MV-4-11 (cell line): ENCODE measurements at regions not wholly inside any gene's neighbourhood (a gene's known extent, or its start where the extent isn't known, plus 50 kb on each side); places are given as distances from the start of the nearest gene placed in this dataset.
A peak's percentile ranks its signal among the peaks of the same experiment; 100 is the strongest.

Experiments used
- DNase-seq: peaks from one replicate; lab custom pipeline; 2025; lab: John Stamatoyannopoulos, UW

DNA sequence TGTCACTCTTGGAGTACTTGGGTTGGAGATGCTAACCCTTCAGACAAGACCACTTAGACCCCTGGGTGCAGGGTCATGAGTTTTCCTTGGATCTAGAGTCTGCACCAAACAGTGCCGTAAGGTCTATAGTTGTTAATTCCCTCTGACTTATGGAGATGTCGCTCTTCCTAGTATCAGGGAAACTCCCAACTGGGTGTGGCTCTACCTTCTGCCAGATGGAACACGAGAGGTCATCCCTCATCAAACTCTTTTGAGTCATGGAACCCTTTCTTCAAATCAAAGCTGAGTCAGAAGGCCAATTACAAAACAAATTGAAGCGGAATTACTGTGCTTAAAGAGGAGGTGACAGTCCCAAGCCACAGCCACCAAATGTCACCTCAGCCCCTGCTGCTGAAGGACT lies 514.9 kb upstream of the PROK2 start:
- no peak for DNase-seq

DNA sequence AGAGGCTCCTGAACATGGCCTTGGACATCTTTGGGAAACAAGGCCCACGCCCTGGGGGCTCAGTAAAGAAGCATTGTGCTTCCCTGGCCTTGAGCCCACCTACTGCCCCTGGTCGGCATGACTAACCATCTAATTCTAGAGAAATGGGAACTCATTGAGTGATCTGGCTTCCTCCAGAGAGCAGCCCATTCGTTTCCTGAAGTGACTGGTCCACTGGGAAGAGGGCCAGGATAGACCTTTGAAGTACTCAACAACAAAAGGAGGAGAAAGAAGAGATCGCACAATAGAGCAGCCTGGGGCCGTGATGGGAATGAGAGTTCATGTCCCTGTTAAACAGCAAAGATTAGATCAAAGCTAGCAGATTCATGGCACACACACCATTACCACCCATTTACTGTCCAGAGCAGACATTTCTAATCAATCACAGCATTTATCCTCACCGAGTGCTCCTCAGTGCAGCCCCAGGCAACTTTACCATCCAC lies 514.4 kb upstream of the PROK2 start:
- DNase-seq, result no peak

DNA sequence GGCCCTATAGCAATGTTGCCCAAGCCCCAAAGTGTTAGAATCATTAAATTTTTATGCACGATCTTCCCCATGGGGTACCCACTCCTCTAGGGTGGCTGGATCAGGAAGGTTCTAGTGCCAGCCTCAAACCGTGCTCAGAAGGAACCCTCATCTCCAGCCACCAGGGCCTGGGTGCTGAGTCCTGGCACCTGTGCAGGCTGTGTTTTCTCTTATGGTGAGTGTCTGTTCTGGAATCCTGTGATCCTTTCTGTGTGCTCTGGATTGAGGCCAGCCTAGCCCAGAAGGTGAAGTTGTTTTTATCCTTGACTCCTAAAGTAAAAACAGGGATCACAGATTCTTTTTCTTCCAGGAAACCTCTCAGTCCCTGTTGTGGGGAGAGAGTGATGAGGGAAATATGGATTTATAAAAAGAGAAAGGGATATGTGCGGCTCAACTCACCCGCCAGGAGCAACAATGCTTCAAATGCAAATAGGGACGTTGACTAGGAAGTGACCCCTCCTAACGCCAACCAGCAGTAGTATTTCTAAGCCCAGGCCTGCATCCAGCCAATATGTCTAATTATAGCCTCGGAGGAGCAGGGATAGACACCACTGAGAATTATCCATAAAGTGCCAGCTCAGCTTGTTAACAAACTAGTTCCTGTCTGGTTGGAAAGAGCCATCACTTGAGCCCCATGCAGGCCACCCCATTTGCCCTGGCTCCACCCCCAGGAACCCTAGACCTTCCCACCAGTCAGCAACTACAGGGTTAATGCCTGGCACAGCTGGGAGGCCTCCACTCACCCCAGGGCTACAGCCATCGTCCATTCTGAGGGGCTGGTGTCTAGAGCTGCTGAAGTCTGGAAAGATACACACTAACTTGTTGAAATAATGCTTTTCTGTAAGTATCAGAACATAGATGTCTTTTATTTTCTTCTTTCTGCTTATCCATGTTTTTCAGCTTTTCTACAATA lies 513.5 kb upstream of the PROK2 start:
- no peak for DNase-seq

DNA sequence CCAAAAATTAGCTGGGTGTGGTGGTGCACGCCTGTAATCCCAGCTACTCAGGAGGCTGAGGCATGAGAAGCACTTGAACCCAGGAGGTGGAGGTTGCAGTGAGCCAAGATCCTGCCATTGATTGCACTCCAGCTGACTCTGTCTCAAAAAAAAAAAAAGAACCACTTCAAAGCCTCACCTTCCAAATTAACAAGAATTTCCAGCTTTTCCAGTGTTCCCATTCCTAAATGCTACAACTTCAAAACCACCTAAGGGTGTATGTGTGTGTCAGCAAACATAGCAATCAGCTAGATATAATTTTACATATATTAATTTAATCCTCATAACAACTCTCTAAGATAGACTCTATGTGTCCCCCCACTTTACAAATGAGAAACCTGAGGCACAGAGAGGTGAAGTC lies 512.5 kb upstream of the PROK2 start:
- no peak for DNase-seq

DNA sequence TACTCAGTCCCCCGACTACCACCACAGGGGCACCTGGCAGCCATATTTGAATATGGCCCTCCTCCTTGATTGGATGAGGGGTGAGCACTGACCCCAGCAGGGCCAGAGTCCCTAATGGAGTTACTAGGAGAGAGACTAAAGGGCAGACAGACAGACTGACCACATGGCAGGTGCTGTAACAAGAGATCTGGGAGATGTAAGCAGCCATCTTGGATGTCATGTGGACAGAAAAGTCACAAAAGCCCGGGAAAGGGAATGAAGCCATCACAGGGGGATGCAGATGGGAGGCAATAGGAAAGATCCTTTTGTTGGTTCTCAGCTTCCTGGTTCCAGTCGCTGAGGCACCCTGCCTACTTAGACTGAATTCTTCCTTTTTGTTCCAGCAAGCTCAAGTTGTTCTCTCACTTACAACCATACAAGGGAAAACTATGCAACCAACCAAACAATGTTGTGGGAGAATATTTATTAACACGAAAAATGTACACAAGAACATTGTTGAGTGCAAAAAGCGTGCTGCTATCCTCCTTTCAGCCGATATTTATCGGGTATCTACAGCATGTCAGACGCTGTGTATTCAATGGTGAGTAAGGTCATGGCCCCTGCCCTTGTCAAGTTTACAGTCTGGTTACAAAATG lies 511.6 kb upstream of the PROK2 start:
- DNase-seq, result no peak

DNA sequence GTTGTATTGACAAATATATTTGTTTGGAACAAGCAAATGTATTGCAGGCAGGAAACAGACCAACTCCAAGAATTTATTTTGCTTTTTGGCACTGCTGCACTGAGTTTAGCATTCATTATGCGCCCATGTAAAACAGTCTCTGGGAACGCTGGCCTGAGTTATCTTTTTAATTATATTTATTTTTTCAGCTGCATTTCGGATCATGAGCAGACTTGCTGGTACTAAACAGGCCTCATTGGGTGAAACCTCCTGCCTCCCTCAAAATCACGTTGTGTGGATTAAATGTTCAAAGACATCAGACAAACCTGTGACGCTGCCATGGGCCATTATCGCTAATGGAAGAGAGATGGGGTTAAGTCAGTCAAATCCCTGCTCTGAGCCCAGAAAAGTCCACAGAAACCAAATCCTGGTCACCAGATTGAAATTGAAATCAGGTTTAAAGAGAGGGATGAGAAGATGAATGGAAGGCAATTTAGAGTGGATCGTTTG lies 511.1 kb upstream of the PROK2 start:
- no peak for DNase-seq

DNA sequence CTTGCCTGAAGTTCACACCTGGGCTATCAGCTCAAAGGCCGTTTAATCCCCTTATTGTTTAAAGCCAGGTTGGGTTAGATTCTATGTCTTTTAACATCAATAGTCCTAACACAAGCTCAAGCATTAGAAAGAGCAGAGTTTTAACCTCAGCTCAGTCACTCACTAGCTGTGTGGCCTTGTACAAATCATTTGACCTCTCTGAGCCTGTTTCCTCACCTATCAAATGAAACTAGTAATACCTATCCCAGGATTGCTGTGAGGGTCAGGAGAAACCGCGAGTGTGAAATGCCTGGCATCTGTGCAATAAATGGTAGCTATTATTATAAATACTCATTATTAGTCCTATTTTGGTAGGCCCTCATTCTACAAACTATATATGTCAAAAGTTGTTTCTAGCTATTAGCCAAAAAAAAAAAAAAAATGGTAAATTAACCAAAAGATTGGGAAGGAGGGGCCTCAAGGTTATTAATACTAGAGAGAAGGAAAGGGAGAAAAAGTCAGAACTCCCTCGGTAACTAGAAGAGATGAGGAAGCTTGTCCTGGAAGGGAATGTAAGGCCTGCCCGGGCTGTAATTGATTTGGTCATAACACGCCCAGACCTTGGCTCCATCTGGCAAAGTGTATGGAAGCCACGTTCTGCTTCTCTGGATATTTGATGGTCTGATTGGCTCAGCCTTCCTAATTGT lies 510.5 kb upstream of the PROK2 start:
- DNase-seq, result no peak

DNA sequence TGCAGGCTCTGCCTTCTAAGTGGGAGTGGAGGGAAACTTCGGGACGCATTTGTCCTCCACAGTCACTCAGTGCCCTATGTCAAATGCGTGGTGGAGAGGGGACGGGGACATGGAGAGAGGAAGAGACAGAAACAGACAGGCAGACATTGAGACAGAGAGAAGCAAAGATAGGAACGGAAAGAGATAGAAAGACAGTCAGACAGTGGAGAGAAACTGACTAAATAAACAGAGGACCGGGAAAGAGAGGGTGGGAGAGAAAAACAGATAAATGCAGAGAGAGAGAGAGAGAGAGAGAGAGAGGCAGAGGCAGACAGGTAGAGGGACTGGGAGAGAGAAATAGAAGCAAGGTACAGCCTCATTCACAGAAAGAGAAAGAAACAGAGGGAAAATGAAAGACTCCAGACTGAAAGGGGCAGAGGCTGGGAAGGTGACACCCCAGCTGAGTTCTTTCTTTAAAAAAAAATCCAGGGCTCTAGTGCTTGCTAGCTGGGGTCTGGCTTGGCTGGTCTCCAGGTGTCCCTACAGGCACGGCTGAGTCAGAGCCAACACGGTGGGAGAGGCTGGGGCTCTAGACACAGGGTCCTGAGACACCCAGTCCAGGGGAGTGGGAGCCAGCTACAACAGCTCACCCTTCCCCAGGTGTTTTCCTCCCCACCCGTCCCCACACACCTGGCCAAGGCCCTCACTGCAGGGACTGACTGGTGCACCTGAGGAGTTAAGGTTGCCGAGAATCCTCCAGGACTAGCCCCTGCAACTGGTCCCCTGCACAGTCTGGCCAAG lies 506.1 kb upstream of the PROK2 start:
- DNase-seq, result no peak

DNA sequence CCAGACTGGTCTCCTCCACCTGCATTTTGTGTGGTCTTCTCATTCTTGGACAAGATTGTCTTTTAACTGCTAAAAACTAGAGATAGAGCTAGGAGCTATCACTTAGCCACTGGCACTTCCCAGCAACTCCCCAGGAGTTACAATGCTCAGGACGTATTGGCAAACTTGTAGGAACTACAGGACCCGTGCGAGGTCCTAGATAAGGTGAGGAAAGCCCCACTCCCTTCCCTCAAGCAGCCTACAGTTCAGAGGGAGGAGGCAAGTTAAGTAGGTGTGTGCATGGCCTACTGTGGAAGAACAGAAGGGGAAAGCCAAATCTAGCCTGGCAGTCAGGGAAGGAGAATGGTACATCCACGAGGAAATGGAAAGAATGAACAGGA lies 504.7 kb upstream of the PROK2 start:
- no peak for DNase-seq

DNA sequence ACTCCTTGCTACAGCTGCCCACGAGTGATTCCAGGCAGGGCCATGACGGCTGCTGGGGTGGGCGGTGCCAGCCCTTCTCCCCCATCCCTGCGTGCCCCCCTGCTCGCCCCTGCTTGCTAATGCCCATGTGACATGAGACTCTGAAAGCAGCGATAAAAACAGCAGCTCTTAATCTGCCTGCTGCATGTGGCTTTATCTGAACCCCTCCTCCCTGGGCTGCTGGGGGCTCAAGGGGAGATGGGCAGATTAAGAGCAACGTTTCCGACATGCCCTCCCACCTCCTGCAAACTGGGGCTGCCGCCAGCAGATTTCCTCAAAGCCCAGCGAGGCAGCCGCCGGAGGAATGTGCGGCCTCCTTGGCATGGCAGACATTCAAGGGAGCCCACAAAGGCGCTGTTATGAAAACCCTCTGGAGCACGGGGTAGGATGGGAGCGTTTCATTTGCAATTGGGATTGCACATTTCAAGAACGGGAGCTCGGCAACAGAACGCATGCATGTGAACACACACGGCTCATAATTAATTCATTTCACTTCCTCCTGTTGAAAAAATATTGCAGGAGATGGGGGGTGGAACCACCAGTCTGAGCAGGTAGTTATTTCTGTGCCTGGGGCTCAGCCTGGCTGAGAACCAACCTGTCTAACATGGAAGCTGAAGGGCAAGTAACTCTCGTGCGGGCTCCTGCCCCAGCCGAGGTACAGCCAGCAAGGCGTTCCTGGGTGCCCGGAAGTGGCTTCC lies 504.2 kb upstream of the PROK2 start:
- peak; percentile 38 for DNase-seq

DNA sequence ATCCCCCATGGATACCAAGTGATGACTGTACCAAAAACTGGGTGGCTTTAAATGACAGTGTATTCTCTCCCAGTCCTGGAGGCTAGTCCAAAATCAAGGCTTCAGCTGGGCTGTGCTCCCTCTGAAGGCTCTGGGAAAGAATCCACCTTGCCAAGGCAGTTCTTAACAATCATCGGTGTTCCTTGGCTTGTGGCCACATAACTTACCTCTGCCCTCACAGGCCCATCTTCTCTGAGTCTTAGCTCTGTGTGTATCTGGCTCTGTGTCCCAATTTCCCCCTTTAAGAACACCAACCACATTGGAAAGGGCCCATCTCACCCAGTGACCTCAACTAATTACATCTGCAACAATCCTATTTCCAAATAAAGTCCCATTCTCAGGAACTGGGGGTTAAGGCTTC lies 503.0 kb upstream of the PROK2 start:
- no peak for DNase-seq

DNA sequence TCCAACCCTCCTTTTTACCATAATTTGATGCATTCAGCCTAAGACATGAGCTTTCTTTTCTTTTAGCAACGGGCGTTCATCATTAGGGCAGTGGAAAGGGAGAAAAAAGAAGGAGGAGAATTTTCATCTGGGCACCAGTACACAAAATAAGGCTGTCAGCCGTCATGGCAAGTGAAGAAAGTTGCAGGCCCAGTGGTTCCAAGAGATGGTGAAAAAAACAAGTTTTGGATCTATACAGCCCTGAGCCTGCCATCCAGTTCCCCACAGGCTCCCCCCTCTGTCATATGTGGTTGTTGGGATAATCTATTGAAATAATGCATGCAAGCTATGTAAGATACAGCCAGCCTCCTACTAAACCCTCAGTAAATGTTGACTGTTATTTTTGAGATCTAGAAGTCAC lies 500.6 kb upstream of the PROK2 start:
- DNase-seq, result no peak

DNA sequence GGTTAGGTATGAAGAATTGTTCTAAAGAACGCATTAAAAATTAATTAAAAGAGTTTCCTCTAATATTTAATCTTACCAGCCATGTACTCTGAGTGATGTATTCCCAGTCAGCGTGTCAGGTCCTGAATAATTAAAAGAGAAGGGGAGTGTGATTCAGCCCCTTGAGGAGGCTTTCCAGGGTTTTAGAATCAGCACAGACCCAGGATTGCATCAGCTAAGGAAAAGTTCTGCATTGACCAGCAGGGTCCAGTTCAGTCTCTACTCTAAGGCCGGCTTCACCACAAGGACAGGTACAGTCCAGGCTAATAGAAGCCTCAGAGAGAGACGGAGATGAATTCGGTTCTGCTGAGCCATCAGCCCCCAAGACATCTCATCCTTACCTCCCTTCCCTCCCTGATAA lies 499.5 kb upstream of the PROK2 start:
- DNase-seq, result no peak

DNA sequence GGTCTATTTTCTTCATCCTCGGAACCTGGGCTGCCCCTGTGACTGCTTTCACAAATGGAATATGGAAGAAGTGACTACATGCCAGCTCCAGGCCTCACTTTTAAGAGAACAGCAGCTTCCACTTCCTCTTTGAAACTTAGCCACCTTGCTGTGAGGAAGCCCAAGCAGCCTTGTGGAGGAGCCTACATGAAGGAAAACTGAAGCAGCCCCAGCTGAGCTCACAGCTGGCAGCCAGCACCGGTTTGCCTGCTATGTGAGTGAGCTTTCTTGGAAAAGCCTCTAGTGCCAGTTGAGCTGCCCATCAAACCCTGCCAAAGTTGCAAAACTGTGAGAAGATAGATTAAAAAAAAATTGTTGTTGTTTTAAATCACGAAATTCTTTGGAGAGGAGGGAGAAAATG lies 498.0 kb upstream of the PROK2 start:
- DNase-seq, result peak; percentile 76

DNA sequence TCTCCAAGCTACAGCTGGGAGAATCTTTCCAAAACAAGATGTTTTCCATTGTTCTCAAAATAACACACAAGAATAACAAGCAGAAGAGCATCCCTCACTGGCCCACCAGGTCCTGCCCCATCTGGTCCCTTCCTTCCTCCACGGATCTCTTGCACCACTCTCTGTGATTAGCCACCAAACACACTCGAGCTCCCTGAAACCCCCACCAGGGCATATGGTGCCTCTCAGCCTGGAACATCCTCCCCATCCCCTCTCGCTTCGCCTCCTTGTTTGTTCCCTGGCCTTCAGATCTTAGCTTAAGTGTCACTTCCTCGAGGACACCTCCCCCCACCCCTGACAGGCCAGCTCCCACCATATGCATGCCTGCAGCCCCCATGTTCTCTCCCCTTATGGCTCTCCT lies 496.6 kb upstream of the PROK2 start:
- DNase-seq, result no peak

DNA sequence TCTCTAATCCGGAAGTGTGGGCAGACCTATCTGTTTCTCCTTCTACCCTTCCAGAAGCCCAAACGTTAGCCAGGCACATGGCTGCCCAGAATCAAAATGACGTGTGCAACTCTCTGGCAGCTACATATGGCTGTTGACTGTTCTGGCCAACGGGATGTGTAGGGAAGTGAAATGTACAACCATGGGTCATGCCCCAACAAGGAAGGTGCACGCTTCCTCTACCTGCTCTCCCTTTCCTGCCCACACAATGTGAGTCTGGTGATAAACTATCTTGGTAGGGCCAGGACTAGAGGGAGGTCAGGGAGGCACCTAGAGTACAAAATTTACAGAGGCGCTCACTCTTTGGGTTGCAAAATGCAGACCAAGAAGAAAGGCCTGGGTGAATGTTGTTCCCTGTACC lies 495.9 kb upstream of the PROK2 start:
- no peak for DNase-seq

DNA sequence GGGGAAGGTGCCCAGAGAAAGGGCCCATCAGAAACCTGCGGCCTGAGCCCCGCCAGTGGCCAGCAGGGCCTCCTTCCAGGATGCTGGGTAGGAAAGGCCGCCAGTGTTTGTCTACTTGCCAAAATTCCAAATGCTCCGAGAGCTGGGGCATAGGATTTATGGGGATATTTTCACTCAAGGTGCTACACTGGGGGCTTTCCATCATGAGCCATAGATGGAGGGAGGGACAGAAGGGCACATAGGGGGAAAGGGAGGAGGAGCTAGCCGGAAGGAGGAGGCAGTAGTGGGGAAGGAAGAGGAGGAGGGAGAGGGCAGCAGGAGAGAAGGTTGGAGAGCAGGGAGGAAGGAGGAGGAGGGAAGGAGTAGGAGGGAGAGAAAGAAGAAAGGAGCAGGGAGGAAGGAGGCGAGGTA lies 494.7 kb upstream of the PROK2 start:
- no peak for DNase-seq

DNA sequence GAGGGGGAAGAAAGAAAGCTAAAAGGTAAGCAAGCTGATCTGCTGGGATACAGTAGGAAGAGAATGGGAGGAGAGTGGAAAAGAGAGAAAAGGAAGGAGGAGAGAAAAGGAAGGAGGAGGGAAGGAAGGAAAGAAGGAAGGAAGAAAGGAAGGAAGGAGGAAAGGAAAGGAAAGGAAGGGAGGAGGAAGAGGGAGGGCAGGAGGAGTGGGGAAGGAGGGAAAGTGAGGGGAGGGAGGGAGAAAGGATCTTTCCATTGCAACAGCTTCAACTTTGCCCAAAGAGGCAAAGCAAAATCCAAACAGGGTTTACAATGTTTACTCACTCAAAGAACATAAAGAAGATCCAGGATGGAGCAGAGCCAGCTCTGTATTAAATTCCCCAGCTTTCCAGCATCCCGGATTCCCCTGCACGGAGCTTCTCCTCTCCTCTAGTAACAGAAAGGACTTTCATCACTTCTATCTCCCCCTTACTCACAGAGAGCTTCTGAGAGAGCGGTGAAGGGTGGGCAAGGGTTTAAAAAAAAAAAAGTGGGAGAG lies 494.2 kb upstream of the PROK2 start:
- DNase-seq, result no peak

DNA sequence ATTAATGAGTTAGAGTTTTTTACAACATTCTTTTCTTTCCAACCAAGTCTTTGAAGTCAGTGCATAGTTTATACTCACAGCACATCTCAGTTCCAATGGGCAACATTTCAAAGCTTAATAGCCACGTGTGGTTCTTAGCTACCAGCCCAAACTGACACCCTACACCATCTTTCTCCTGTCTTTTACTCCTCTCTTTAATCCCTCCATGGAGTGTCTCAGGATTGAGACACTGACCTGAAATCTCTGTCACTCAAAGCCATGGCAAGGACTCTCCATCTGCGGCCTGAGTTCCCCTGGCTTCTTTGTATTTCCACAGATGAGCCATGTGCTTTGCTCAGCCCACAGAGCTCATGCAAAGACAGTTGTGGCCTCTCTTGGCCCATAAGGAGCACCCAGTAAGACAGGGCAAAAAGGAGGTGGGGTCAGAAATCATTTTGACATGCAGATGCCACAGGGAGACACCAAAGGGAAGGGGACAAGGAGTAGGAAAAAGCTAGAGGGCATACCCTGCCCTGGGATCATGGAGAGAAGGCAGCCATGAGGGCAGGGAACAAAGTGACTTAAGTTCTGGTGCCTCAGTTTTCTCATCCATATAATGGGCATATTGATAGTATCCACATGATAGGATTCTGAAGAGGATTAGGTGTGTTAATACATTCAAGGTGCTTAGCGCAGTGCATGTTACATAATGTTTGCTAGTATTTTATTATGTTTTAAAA lies 493.6 kb upstream of the PROK2 start:
- DNase-seq, result no peak

DNA sequence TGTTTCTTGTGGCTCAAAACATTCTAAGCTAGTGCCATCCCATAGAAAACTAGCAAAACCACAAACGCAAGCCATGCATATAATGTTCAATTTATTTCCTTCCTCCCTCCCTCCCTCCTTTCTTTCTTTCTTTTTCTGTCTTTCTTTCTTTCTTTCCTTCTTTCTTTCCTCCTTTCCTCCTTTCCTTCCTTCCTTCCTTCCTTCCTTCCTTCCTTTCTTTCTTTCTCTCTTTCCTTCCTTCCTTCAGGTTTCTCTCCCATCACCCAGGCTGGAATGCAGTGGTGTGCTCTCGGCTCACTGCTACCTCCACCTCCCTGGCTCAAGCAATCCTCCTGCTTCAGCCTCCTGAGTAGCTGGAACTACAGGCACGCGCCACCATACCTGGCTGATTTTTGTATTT lies 492.8 kb upstream of the PROK2 start:
- no peak for DNase-seq
